ENCODE measurements at regions not wholly inside any gene's neighbourhood (a gene's known extent, or its start where the extent isn't known, plus 50 kb on each side); places are given as distances from the start of the nearest gene placed in this dataset.

- TF ChIP-seq GATA3 (IDR thresholded peaks at IDR 0.05; ENCODE audit: low read depth, low read length) (no peak), GATA2 (IDR thresholded peaks at IDR 0.05; ENCODE audit: low read depth, low read length) (no peak)
Observed at GRCh38 chr9:86491468-86492266, 137.5 kb upstream of the TUT7 start.

GRCh38 chr9:86488794-86489193 lies 134.6 kb upstream of the TUT7 start:
- no peak for TF ChIP-seq GATA3 (IDR thresholded peaks at IDR 0.05; ENCODE audit: low read depth, low read length)
- TF ChIP-seq GATA2 (IDR thresholded peaks at IDR 0.05; ENCODE audit: low read depth, low read length) = no peak

GRCh38 chr9:86488345-86488744 lies 134.1 kb upstream of the TUT7 start:
- TF ChIP-seq GATA3 (IDR thresholded peaks at IDR 0.05; ENCODE audit: low read depth, low read length) (no peak), GATA2 (IDR thresholded peaks at IDR 0.05; ENCODE audit: low read depth, low read length) (no peak)

- TF ChIP-seq GATA3 (IDR thresholded peaks at IDR 0.05; ENCODE audit: low read depth, low read length) = no peak
- no peak for TF ChIP-seq GATA2 (IDR thresholded peaks at IDR 0.05; ENCODE audit: low read depth, low read length)
Observed at GRCh38 chr9:86487838-86488233, 133.6 kb upstream of the TUT7 start.

GRCh38 chr9:86486891-86487837 lies 133.0 kb upstream of the TUT7 start:
- TF ChIP-seq GATA3 (IDR thresholded peaks at IDR 0.05; ENCODE audit: low read depth, low read length) = no peak
- TF ChIP-seq GATA2 (IDR thresholded peaks at IDR 0.05; ENCODE audit: low read depth, low read length) = no peak

GRCh38 chr9:86485359-86485758 lies 131.1 kb upstream of the TUT7 start:
- TF ChIP-seq GATA2 (IDR thresholded peaks at IDR 0.05; ENCODE audit: low read depth, low read length) (no peak), GATA3 (IDR thresholded peaks at IDR 0.05; ENCODE audit: low read depth, low read length) (no peak)

GRCh38 chr9:86483496-86483895 lies 129.3 kb upstream of the TUT7 start:
- TF ChIP-seq GATA2 (IDR thresholded peaks at IDR 0.05; ENCODE audit: low read depth, low read length) = no peak
- TF ChIP-seq GATA3 (IDR thresholded peaks at IDR 0.05; ENCODE audit: low read depth, low read length) = no peak

GRCh38 chr9:86481466-86481865 lies 127.3 kb upstream of the TUT7 start:
- no peak for TF ChIP-seq GATA3 (IDR thresholded peaks at IDR 0.05; ENCODE audit: low read depth, low read length)
- TF ChIP-seq GATA2 (IDR thresholded peaks at IDR 0.05; ENCODE audit: low read depth, low read length) = no peak

GRCh38 chr9:86471171-86471815 lies 117.1 kb upstream of the TUT7 start:
- no peak for TF ChIP-seq GATA2 (IDR thresholded peaks at IDR 0.05; ENCODE audit: low read depth, low read length)
- TF ChIP-seq GATA3 (IDR thresholded peaks at IDR 0.05; ENCODE audit: low read depth, low read length) = no peak

GRCh38 chr9:86470326-86470725 lies 116.1 kb upstream of the TUT7 start:
- TF ChIP-seq GATA3 (IDR thresholded peaks at IDR 0.05; ENCODE audit: low read depth, low read length) (no peak), GATA2 (IDR thresholded peaks at IDR 0.05; ENCODE audit: low read depth, low read length) (no peak)

GRCh38 chr9:86469476-86470250 lies 115.5 kb upstream of the TUT7 start:
- no peak for TF ChIP-seq GATA2 (IDR thresholded peaks at IDR 0.05; ENCODE audit: low read depth, low read length)
- no peak for TF ChIP-seq GATA3 (IDR thresholded peaks at IDR 0.05; ENCODE audit: low read depth, low read length)

- no peak for TF ChIP-seq GATA3 (IDR thresholded peaks at IDR 0.05; ENCODE audit: low read depth, low read length)
- no peak for TF ChIP-seq GATA2 (IDR thresholded peaks at IDR 0.05; ENCODE audit: low read depth, low read length)
Observed at GRCh38 chr9:86464242-86464641, 110.0 kb upstream of the TUT7 start.

GRCh38 chr9:86460216-86461002 lies 106.2 kb upstream of the TUT7 start:
- TF ChIP-seq GATA3 (IDR thresholded peaks at IDR 0.05; ENCODE audit: low read depth, low read length) (no peak), GATA2 (IDR thresholded peaks at IDR 0.05; ENCODE audit: low read depth, low read length) (no peak)
